Common myeloid progenitor, CD34-positive (primary cell): ENCODE measurements at regions not wholly inside any gene's neighbourhood (a gene's known extent, or its start where the extent isn't known, plus 50 kb on each side); places are given as distances from the start of the nearest gene placed in this dataset.

Experiments
- CTCF ChIA-PET: fragments of 350-600 bp; sonication (Branson Sonifier 250); formaldehyde crosslinking; loops from one replicate; lab custom pipeline; 2021; ENCODE audit warnings: antibody characterized with exemption; lab: Charles Lee
- POLR2A ChIA-PET: fragments of 350-600 bp; sonication (Branson Sonifier 250); formaldehyde crosslinking; loops from one replicate; lab custom pipeline; 2021; ENCODE audit warnings: antibody characterized with exemption; lab: Charles Lee
- DNase-seq, 3 donors: peaks; one replicate each; pipeline versions ENCODE4 v3.0.0 to v3.0.0-alpha.2; 2013
- H3K27ac ChIP-seq, 2 experiments: 1 replicate in 1 of 2; 2 replicates in 1 of 2; pipeline ENCODE4 v1.7.0; 2013; ENCODE audit warnings: inconsistent platforms in 2 of 2, low read length in 2 of 2, mild to moderate bottlenecking in 2 of 2, low read depth in 1 of 2, moderate library complexity in 1 of 2; ENCODE audit not compliant: severe bottlenecking in 2 of 2, insufficient read depth in 1 of 2, poor library complexity in 1 of 2
- H3K27me3 ChIP-seq, 5 experiments: replicated peaks in 2 of 5; 1 replicate in 3 of 5; 2 replicates in 2 of 5; pipeline versions ENCODE4 v1.6.1 to v1.7.0; 2013; ENCODE audit warnings: low read length in 4 of 5, mild to moderate bottlenecking in 2 of 5, moderate library complexity in 2 of 5, inconsistent platforms in 1 of 5; ENCODE audit not compliant: insufficient read depth in 5 of 5, control insufficient read depth in 4 of 5
- H3K36me3 ChIP-seq, 4 experiments: 1 replicate in 2 of 4; 2 replicates in 2 of 4; pipeline versions ENCODE4 v1.6.1 to v1.7.0; 2013; ENCODE audit warnings: low read length in 3 of 4, control low read depth in 1 of 4, mild to moderate bottlenecking in 1 of 4; ENCODE audit not compliant: control insufficient read depth in 4 of 4, insufficient read depth in 4 of 4
- H3K4me1 ChIP-seq, 4 experiments: 1 replicate in 3 of 4; 2 replicates in 1 of 4; pipeline versions ENCODE4 v1.6.1 to v1.7.1; 2013; ENCODE audit warnings: low read length in 3 of 4, mild to moderate bottlenecking in 3 of 4, control low read depth in 1 of 4, inconsistent platforms in 1 of 4, moderate library complexity in 1 of 4; ENCODE audit not compliant: control insufficient read depth in 4 of 4, insufficient read depth in 4 of 4; ENCODE audit errors: control extremely low read depth in 1 of 4
- H3K4me3 ChIP-seq, 7 experiments: 1 replicate in 4 of 7; 2 replicates in 3 of 7; pipeline versions ENCODE4 v1.5.1 to v1.7.0; 2013; ENCODE audit warnings: mild to moderate bottlenecking in 7 of 7, low read length in 6 of 7, moderate library complexity in 6 of 7, inconsistent platforms in 2 of 7, low read depth in 2 of 7, control low read depth in 1 of 7; ENCODE audit not compliant: insufficient read depth in 4 of 7, control insufficient read depth in 1 of 7; ENCODE audit errors: extremely low read depth in 1 of 7
- H3K9me3 ChIP-seq, 5 experiments: 1 replicate in 4 of 5; 2 replicates in 1 of 5; pipeline versions ENCODE4 v1.6.1 to v1.7.1; 2013; ENCODE audit warnings: low read length in 4 of 5, mild to moderate bottlenecking in 2 of 5, inconsistent platforms in 1 of 5, low read depth in 1 of 5, moderate library complexity in 1 of 5; ENCODE audit not compliant: control insufficient read depth in 4 of 5, insufficient read depth in 2 of 5; ENCODE audit errors: control extremely low read depth in 1 of 5
- WGBS: methylation state at CpG from one replicate; pipeline ENCODE4 v1.1.5; 2013; ENCODE audit not compliant: insufficient coverage; 5-methylcytosine and 5-hydroxymethylcytosine counted together

DNA sequence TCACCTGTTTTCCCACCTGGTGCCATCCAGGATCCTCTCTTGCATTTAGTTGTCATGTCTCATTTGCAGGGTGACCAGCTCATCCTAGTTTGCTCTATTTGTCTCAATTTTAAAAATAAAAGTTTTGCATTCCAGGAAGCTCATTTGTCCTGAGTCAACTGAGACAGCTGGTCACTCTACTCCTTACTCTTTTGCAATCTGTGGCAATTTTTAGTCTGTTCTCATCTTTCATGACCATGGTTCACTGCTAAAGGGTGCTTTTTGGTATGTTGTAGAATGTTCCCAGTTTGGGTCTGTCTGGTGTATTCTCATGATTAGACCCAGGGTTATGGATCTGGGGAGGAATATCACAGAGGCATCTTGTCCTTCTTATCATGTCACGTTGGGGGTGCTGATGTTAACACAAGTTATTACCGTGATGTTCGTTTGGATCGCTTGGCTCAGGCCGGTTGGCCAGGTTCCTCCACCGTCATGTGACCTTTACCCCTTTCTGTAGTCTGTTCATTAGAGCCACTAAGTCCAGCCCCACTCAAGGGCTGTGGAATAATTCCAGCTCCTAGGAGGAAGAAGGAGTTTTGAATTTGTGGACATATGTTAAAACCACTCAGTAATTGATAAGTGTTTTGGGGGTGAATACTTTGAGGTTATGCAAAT lies 103.3 kb upstream of the IGFBP3 start:
- Histone ChIP-seq H3K27me3 (peaks cover 0 to 4% (median 0%) of the 10 kb centered on the region in 5 experiments), H3K4me3 (no peak overlapping the region), H3K36me3 (no peaks in the 10 kb centered on the region), H3K27ac (no peak overlapping the region), H3K4me1 (no peaks in the 10 kb centered on the region), H3K9me3 (no peaks in the 10 kb centered on the region)
- no peak for DNase-seq
- ChIA-PET CTCF (no interaction called here), POLR2A (no interaction called here)
- WGBS = 96% methylated on average over 4 of the region's 6 CpGs

DNA sequence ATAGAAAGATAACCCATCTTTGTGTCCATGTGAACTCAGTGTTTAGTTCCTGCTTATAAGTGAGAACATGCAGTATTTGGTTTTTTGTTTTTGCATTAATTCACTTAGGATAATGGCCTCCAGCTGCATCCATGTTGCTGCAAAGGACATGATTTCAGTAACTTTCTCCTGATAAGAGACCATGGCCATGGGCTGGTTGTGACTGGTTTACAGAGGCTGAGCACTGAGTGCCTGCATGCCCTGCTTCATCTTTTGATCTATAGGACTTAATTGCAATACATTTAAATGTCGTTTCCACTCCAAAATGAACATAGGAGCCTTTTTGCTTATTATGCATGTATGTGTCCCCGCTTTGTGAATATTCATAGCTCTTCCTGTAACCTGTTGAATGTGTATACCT lies 101.3 kb upstream of the IGFBP3 start:
- Histone ChIP-seq H3K4me1 (no peaks in the 10 kb centered on the region), H3K4me3 (no peak overlapping the region), H3K36me3 (no peaks in the 10 kb centered on the region), H3K27ac (no peak overlapping the region), H3K9me3 (no peaks in the 10 kb centered on the region), H3K27me3 (peaks cover 0 to 4% (median 0%) of the 10 kb centered on the region in 5 experiments)
- 100% methylated on average over 2 of the region's 2 CpGs for WGBS
- POLR2A ChIA-PET = no interaction called here
- DNase-seq = no peak
- CTCF ChIA-PET = interaction anchor here (0.6 kb wide), 1 partner anchor 557 kb away, joined by 3 read pairs; no protein-coding TSS in a partner anchor

GRCh38 chr7:46015107-46015868 lies 94.2 kb upstream of the IGFBP3 start:
- H3K27me3 ChIP-seq = no peaks in the 10 kb centered on the region
- WGBS = 63% methylated on average over 10 of the region's 13 CpGs

GRCh38 chr7:46011501-46011900 lies 90.4 kb upstream of the IGFBP3 start:
- no peaks in the 10 kb centered on the region for H3K27me3 ChIP-seq
- no peaks in the 10 kb centered on the region for H3K9me3 ChIP-seq
- no CpG with 5 or more reads among the region's 1 CpG for WGBS
- DNase-seq = no peak
- POLR2A ChIA-PET = no interaction called here
- no peak overlapping the region for H3K4me3 ChIP-seq
- H3K36me3 ChIP-seq = no peaks in the 10 kb centered on the region
- CTCF ChIA-PET = no interaction called here
- no peak overlapping the region for H3K27ac ChIP-seq
- no peaks in the 10 kb centered on the region for H3K4me1 ChIP-seq

More at GRCh38 chr7:46015107-46015868, 94.2 kb upstream of the IGFBP3 start:
- no peak overlapping the region for H3K4me3 ChIP-seq
- no peak overlapping the region for H3K27ac ChIP-seq
- no peaks in the 10 kb centered on the region for H3K4me1 ChIP-seq
- CTCF ChIA-PET = no interaction called here
- DNase-seq = no peak
- H3K9me3 ChIP-seq = no peaks in the 10 kb centered on the region
- POLR2A ChIA-PET = no interaction called here
- H3K36me3 ChIP-seq = no peaks in the 10 kb centered on the region

DNA sequence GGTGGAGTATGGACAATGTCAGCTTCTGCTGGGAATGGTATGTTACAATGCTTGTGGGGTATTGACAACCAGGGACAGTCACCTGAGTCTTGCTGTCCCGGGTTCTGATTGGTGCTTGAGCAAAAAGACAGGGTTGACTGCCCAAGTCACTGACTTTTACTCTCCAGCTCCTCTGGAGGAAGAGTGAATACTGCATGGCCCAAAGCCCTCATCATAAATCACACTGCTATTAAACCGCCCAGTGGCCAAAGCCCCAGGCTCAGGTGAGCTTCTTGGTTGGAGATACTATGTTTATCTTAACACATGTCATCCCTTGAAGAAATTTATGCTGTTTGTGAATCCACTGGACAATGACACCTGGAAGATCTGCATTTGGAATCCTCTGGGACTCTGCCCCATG lies 90.0 kb upstream of the IGFBP3 start:
- Histone ChIP-seq H3K4me3 (no peak overlapping the region), H3K9me3 (no peaks in the 10 kb centered on the region), H3K27ac (no peak overlapping the region), H3K4me1 (no peaks in the 10 kb centered on the region), H3K27me3 (no peaks in the 10 kb centered on the region), H3K36me3 (no peaks in the 10 kb centered on the region)
- CTCF ChIA-PET = no interaction called here
- POLR2A ChIA-PET = no interaction called here
- WGBS = no CpG with 5 or more reads among the region's 2 CpGs
- DNase-seq = no peak

DNA sequence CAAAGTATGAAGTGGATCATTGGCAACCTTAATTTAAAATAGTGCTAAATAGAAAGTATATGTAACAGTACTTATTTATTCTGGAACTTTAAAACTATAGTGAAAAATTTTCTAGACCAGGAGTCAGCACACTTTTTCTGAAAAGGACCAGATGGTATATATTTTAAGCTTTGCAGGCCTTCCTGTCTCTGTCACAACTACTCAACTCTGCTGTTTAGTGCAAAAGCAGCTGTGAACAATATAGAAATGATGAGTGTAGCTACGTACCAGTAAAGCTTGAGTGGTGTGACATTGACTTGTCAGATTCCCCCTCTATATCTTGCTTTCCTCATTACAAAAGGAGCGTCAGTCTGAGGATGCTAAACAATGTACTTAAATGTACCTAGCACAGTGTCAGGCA lies 88.1 kb upstream of the IGFBP3 start:
- H3K9me3 ChIP-seq = no peaks in the 10 kb centered on the region
- no peak for DNase-seq
- no peaks in the 10 kb centered on the region for H3K36me3 ChIP-seq
- no peak overlapping the region for H3K27ac ChIP-seq
- no peak overlapping the region for H3K4me3 ChIP-seq
- ChIA-PET POLR2A (no interaction called here), CTCF (no interaction called here)
- H3K4me1 ChIP-seq = no peaks in the 10 kb centered on the region
- no peaks in the 10 kb centered on the region for H3K27me3 ChIP-seq
- no CpG with 5 or more reads among the region's 2 CpGs for WGBS

DNA sequence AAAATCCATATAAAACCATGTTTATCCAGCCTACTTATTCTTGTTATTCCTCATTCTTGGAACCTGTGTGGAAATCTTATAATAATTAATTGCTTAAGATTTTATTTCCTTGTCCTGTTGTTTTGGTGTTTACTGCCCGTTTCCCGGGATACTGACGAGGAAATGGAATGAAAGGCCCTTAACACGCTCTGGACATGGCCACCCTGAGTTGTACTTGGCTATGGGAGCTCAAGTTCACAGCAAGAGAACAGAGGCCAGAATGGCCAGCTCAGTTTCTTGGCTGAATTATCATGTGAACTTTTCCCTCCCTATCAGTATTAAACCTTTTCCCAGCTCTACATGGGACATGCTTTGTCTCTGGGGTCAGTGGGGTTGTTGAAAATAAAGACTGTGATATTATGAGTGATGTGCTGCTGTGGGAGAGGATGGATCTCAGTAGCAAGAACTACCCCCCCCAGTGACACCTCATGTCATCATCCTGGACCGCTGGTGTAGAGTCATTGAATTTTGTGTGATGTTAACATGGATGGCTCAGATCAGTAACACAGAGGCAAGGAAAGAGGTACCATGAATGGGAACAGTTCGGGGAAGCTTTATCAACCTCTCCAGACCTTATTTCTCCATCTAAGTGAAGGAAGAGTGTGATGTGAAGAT lies 87.0 kb upstream of the IGFBP3 start:
- no peak for DNase-seq
- Histone ChIP-seq H3K9me3 (no peaks in the 10 kb centered on the region), H3K4me1 (no peaks in the 10 kb centered on the region), H3K27ac (no peak overlapping the region), H3K36me3 (no peaks in the 10 kb centered on the region), H3K27me3 (no peaks in the 10 kb centered on the region), H3K4me3 (no peak overlapping the region)
- ChIA-PET POLR2A (no interaction called here), CTCF (no interaction called here)
- 80% methylated on average over 2 of the region's 6 CpGs for WGBS
